Nephron progenitor cell (in vitro differentiated cells): ENCODE measurements at regions not wholly inside any gene's neighbourhood (a gene's known extent, or its start where the extent isn't known, plus 50 kb on each side); places are given as distances from the start of the nearest gene placed in this dataset.

Source experiments
- DNase-seq: peaks from one replicate; pipeline ENCODE4 v3.0.0; 2021
- H3K27ac Mint-ChIP-seq: 2 replicates; pipeline ENCODE4 v1.8.0; 2021; ENCODE audit warnings: mild to moderate bottlenecking, moderate library complexity, mixed read lengths
- H3K27me3 Mint-ChIP-seq: 2 replicates; pipeline ENCODE4 v1.8.0; 2021; ENCODE audit warnings: mild to moderate bottlenecking, low read depth, mixed read lengths; ENCODE audit not compliant: poor library complexity
- H3K36me3 Mint-ChIP-seq: 2 replicates; pipeline ENCODE4 v1.8.0; 2021; ENCODE audit warnings: low read depth, mixed read lengths
- H3K4me1 Mint-ChIP-seq: 2 replicates; pipeline ENCODE4 v1.8.0; 2021; ENCODE audit warnings: mixed read lengths
- H3K4me3 Mint-ChIP-seq: 2 replicates; pipeline ENCODE4 v1.8.0; 2021; ENCODE audit warnings: mild to moderate bottlenecking, moderate library complexity, mixed read lengths
- H3K9me3 Mint-ChIP-seq: 2 replicates; pipeline ENCODE4 v1.8.0; 2021; ENCODE audit warnings: mild to moderate bottlenecking, moderate library complexity, mixed read lengths
- TF ChIP-seq, protein P1 (sequence below): fragments of 200-600 bp; sonication (generic); IDR thresholded peaks from 2 replicates; pipeline ENCODE4 v1.5.0; 2021; ENCODE audit warnings: antibody characterized with exemption

DNA sequence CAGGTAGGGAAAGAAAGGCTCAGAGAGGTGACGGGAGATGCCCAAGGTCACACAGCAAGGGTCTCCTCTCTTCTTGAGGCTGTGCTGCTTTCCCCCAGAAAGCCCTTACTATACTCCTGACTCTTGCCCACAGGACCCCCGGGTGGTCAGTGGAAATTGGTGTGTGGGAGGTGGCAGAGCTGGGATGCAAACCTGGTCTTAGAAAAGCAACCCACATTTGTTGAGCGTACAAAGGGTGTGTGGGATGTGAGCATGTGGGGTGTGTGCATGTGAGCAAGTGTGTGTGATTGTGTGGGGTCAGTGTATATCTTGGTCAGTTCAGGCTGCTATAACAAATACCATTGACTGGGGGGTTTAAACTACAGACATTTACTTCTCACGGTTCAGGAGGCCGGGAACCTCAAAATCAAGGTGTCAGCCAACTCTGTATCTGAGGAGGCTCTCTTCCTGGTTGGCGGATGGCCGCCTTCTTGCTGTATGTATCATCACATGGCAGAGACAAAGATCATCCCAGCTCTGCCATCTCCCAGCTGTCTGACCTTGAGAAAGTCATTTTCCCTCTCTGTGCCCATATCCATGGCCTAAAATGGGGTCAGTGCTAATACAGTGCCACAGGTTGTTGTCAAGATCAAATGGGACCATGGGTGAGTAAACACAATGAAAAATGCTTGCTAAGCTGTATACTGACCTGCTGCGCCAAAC is 268.5 kb downstream of the PTPRU start:
- no peak overlapping the region for H3K4me3 Mint-ChIP-seq
- H3K27ac Mint-ChIP-seq, result no peak overlapping the region
- no peaks in the 10 kb centered on the region for H3K36me3 Mint-ChIP-seq
- no peaks in the 10 kb centered on the region for H3K9me3 Mint-ChIP-seq
- H3K4me1 Mint-ChIP-seq, result peaks cover 44% of the 10 kb centered on the region
- TF ChIP-seq, protein P1, sequence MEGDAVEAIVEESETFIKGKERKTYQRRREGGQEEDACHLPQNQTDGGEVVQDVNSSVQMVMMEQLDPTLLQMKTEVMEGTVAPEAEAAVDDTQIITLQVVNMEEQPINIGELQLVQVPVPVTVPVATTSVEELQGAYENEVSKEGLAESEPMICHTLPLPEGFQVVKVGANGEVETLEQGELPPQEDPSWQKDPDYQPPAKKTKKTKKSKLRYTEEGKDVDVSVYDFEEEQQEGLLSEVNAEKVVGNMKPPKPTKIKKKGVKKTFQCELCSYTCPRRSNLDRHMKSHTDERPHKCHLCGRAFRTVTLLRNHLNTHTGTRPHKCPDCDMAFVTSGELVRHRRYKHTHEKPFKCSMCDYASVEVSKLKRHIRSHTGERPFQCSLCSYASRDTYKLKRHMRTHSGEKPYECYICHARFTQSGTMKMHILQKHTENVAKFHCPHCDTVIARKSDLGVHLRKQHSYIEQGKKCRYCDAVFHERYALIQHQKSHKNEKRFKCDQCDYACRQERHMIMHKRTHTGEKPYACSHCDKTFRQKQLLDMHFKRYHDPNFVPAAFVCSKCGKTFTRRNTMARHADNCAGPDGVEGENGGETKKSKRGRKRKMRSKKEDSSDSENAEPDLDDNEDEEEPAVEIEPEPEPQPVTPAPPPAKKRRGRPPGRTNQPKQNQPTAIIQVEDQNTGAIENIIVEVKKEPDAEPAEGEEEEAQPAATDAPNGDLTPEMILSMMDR, result no peak
- peaks cover 18% of the 10 kb centered on the region for H3K27me3 Mint-ChIP-seq
- no peak for DNase-seq

DNA sequence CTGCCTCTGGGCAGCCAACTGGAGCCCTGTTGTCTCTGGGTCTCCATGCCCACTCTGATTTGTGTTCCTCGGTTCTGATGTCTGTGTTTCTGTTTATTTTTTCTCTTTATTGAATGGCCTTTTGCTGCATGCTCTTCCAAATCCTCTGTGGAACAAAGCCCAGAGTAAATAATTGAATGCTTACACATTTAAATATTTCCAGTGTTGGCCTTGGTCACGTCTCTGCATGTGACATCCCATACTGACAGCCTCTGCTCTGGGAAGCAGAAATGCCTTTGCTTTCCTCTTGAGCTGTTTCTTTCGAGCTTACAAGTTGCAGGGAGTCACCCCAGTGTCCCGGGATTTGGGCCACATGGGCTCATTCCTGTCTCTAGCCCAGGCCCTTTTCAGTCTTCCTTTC is 267.9 kb downstream of the PTPRU start:
- Mint-ChIP-seq H3K4me1 (peaks cover 44% of the 10 kb centered on the region), H3K4me3 (no peak overlapping the region), H3K36me3 (no peaks in the 10 kb centered on the region), H3K27ac (no peak overlapping the region), H3K9me3 (no peaks in the 10 kb centered on the region), H3K27me3 (peaks cover 22% of the 10 kb centered on the region)
- DNase-seq, result no peak
- TF ChIP-seq, protein P1, result no peak

DNA sequence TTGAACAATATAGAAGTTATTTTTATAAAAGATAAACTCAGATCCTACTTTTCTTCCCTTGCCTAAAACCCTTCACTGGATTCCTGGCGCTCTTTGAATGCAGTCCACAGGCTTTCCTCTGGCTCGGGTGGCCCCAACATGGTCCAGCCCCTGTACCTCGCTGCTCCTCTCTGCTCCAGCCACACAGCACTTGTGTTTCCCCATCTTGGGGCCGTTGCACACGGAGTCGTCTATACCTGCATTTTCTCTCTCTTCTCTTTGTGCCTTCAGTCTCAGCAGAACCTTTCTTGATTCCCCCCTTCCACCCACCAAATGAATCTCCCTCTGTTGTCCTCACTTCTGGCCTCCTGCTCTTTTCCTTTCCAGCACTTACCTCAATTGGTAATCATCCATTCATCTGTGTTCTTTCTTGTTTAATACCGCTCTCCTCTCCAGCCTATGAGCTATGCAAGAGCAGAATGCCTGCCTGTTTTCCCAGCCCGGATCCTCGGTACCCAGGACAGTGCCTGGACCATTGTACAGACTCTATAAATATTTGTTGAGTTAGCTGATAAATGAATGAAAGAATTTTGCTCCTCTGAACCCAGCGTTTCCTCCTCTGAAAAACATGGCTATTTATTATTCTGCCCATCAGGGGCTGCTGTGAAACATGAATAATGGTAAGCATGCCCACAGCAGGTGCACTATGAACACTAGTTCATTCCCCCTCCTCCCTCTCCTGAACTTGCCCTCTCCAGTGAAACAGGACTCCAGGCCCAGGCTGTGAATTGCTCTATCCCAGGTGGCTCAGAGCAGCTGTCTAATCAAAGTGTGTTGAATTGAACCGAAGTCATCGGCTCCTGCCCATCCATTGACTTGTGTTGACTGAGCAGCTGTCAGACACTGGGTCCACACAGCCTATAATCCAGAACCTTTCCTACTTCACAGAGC is 266.9 kb downstream of the PTPRU start:
- no peak overlapping the region for H3K27ac Mint-ChIP-seq
- no peaks in the 10 kb centered on the region for H3K36me3 Mint-ChIP-seq
- DNase-seq, result no peak
- H3K4me3 Mint-ChIP-seq, result no peak overlapping the region
- no peaks in the 10 kb centered on the region for H3K9me3 Mint-ChIP-seq
- TF ChIP-seq, protein P1, result no peak
- peaks cover 45% of the 10 kb centered on the region for H3K4me1 Mint-ChIP-seq
- H3K27me3 Mint-ChIP-seq, result peaks cover 26% of the 10 kb centered on the region

DNA sequence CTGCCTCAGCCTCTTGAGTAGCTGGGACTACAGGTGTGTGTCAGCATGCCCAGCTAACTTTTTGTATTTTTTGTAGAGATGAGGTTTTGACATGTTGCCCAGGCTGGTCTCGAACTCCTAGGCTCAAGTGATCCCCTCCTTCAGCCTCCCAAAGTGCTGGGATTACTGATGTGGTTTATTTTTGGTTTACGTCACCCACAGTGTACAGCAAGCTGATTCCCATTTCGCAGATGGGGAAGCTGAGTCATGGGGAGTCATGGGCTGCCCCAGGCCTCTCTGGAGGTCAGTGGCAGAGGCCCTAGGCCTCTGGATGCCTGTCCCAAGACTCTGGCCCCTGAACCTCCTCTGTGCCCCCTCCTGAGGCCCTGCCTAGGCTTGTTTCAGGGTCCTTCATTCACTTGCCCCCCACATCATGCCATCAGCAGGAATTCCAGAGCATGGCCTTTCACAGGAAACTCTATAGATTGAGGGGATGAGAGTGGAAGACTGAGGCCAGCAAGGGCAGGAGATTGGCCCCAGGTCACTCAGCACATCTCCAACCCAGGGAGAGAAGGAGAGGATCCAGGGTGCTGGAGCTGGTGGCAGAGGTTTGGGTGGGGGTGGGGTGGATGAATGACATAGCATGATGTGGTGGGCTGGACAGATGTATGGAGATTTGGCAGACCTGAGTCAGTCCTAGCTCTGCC is 266.0 kb downstream of the PTPRU start:
- no peaks in the 10 kb centered on the region for H3K9me3 Mint-ChIP-seq
- peaks cover 38% of the 10 kb centered on the region for H3K4me1 Mint-ChIP-seq
- H3K4me3 Mint-ChIP-seq, result no peak overlapping the region
- H3K27ac Mint-ChIP-seq, result no peak overlapping the region
- no peaks in the 10 kb centered on the region for H3K36me3 Mint-ChIP-seq
- no peak for DNase-seq
- peaks cover 23% of the 10 kb centered on the region for H3K27me3 Mint-ChIP-seq
- TF ChIP-seq, protein P1, result no peak

DNA sequence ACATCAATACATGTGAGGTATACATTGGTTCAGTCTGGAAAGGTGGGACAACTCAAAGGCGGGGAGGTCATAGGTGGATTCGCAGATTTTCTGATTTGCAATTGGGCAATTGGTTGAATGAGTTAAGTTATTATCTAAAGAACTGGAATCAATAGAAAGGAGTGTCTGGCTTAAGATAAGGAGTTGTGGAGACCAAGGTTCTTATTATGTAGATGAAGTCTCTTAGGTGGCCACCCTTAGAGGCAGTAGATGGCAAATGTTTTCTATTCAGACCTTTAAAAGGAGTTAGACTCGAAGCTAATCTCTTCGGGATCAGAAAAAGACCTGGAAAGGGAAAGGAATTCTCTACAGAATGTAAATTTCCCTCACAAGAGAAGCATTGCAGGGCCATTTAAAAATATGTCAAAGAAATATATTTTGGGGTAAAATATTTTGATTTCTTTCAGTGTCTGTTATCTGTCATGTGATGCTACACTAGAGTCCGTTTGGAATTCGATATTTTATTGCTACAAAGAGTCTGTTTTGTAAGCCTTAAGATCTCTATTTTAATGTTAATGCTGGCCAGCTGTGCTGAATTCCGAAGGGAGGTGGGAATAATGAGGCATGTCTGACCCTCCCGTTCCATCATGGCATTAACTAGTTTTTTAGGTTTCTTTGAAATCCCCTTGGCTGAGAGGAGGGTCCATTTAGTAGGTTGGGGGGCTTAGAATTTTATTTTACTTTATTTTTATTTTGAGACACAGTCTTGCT is 265.1 kb downstream of the PTPRU start:
- H3K4me1 Mint-ChIP-seq, result peaks cover 35% of the 10 kb centered on the region
- no peak overlapping the region for H3K4me3 Mint-ChIP-seq
- peaks cover 1% of the 10 kb centered on the region for H3K9me3 Mint-ChIP-seq
- no peak overlapping the region for H3K27ac Mint-ChIP-seq
- no peaks in the 10 kb centered on the region for H3K36me3 Mint-ChIP-seq
- TF ChIP-seq, protein P1, result no peak
- peaks cover 23% of the 10 kb centered on the region for H3K27me3 Mint-ChIP-seq
- no peak for DNase-seq
